ENCODE measurements at regions not wholly inside any gene's neighbourhood (a gene's known extent, or its start where the extent isn't known, plus 50 kb on each side); places are given as distances from the start of the nearest gene placed in this dataset.

- H3K79me2 ChIP-seq (ENCODE audit: low read depth) = no peaks in the 10 kb centered on the region
- H3K27ac ChIP-seq = no peak overlapping the region
- intact Hi-C loops (cut with micrococcal nuclease; ENCODE audit: unreplicated experiment) = no loop called here
- no peaks in the 10 kb centered on the region for H3K36me3 ChIP-seq (ENCODE audit: low read depth)
- no peak for DNase-seq
- TF ChIP-seq EZH2 (IDR thresholded peaks at IDR 0.05; ENCODE audit: low read depth) = no peak
- TF ChIP-seq CTCF (conservative IDR thresholded peaks at IDR 0.05) = no peak
- no peak overlapping the region for H3K4me3 ChIP-seq
- no peaks in the 10 kb centered on the region for H3F3A ChIP-seq (ENCODE audit: insufficient read depth, low read depth)
- H4K20me1 ChIP-seq (ENCODE audit: insufficient read depth) = no peaks in the 10 kb centered on the region
- no peaks in the 10 kb centered on the region for H3K9me3 ChIP-seq (ENCODE audit: insufficient read depth, low read depth)
- ChIA-PET POLR2A (ENCODE audit: unreplicated experiment) (no interaction called here), CTCF (no interaction called here)
- no peak overlapping the region for H2AFZ ChIP-seq
- H3K27me3 ChIP-seq (ENCODE audit: insufficient read depth, low read depth) = no peaks in the 10 kb centered on the region
- H3K4me2 ChIP-seq = no peak overlapping the region
- no TSS peak for BruUV-seq (replicated peaks)
- no peaks in the 10 kb centered on the region; the same call in 1 of the 2 replicates for H3K4me1 ChIP-seq (replicated peaks; ENCODE audit: insufficient read depth)
- no peaks in the 10 kb centered on the region for H3K9me2 ChIP-seq (ENCODE audit: insufficient read depth)
Observed at GRCh38 chr13:85282876-85283275, 516.3 kb downstream of the SLITRK6 start.

- H2AFZ ChIP-seq = no peak overlapping the region
- intact Hi-C loops (cut with micrococcal nuclease; ENCODE audit: unreplicated experiment) = no loop called here
- H3K9me3 ChIP-seq (ENCODE audit: insufficient read depth, low read depth) = no peaks in the 10 kb centered on the region
- H3K27me3 ChIP-seq (ENCODE audit: insufficient read depth, low read depth) = no peaks in the 10 kb centered on the region
- no peak overlapping the region for H3K4me2 ChIP-seq
- no peaks in the 10 kb centered on the region for H3K79me2 ChIP-seq (ENCODE audit: low read depth)
- no peak overlapping the region for H3K27ac ChIP-seq
- H3F3A ChIP-seq (ENCODE audit: insufficient read depth, low read depth) = no peaks in the 10 kb centered on the region
- no peaks in the 10 kb centered on the region; the same call in 1 of the 2 replicates for H3K4me1 ChIP-seq (replicated peaks; ENCODE audit: insufficient read depth)
- no peak for DNase-seq
- BruUV-seq (replicated peaks) = no TSS peak
- no peaks in the 10 kb centered on the region for H3K36me3 ChIP-seq (ENCODE audit: low read depth)
- no peak for TF ChIP-seq EZH2 (IDR thresholded peaks at IDR 0.05; ENCODE audit: low read depth)
- TF ChIP-seq CTCF (conservative IDR thresholded peaks at IDR 0.05) = no peak
- CTCF ChIA-PET = no interaction called here
- H3K4me3 ChIP-seq = no peak overlapping the region
- H4K20me1 ChIP-seq (ENCODE audit: insufficient read depth) = no peaks in the 10 kb centered on the region
- H3K9me2 ChIP-seq (ENCODE audit: insufficient read depth) = no peaks in the 10 kb centered on the region
- POLR2A ChIA-PET (ENCODE audit: unreplicated experiment) = no interaction called here
Observed at GRCh38 chr13:85278851-85279250, 520.4 kb downstream of the SLITRK6 start.

GRCh38 chr13:85277748-85278147 is 521.5 kb downstream of the SLITRK6 start:
- H3K9me3 ChIP-seq (ENCODE audit: insufficient read depth, low read depth) = no peaks in the 10 kb centered on the region
- no peak overlapping the region for H3K27ac ChIP-seq
- no peaks in the 10 kb centered on the region for H4K20me1 ChIP-seq (ENCODE audit: insufficient read depth)
- no peaks in the 10 kb centered on the region for H3K9me2 ChIP-seq (ENCODE audit: insufficient read depth)
- no peaks in the 10 kb centered on the region for H3F3A ChIP-seq (ENCODE audit: insufficient read depth, low read depth)
- no peak overlapping the region for H3K4me3 ChIP-seq
- POLR2A ChIA-PET (ENCODE audit: unreplicated experiment) = no interaction called here
- TF ChIP-seq EZH2 (IDR thresholded peaks at IDR 0.05; ENCODE audit: low read depth) (no peak), CTCF (conservative IDR thresholded peaks at IDR 0.05) (no peak)
- no peaks in the 10 kb centered on the region for H3K27me3 ChIP-seq (ENCODE audit: insufficient read depth, low read depth)
- BruUV-seq (replicated peaks) = no TSS peak
- H3K4me1 ChIP-seq (replicated peaks; ENCODE audit: insufficient read depth) = no peaks in the 10 kb centered on the region; the same call in 1 of the 2 replicates
- DNase-seq = peak in 1 of 2 experiments; percentile 55
- intact Hi-C loops (cut with micrococcal nuclease; ENCODE audit: unreplicated experiment) = no loop called here
- H3K36me3 ChIP-seq (ENCODE audit: low read depth) = no peaks in the 10 kb centered on the region
- no peak overlapping the region for H3K4me2 ChIP-seq
- CTCF ChIA-PET = no interaction called here
- H2AFZ ChIP-seq = 0 out of 2 replicates have a peak overlapping the region, but pooled peaks have one; percentile 25
- no peaks in the 10 kb centered on the region for H3K79me2 ChIP-seq (ENCODE audit: low read depth)

All from PC-9 (cell line).